ENCODE measurements at regions not wholly inside any gene's neighbourhood (a gene's known extent, or its start where the extent isn't known, plus 50 kb on each side); places are given as distances from the start of the nearest gene placed in this dataset.

GRCh38 chr7:69419934-69420333 is 178.3 kb upstream of the AUTS2 start:
- TF ChIP-seq POLR2AphosphoS5 (IDR thresholded peaks at IDR 0.05; ENCODE audit: low read depth, low read length) (no peak), TAF1 (IDR thresholded peaks at IDR 0.05; ENCODE audit: borderline replicate concordance, insufficient read depth, low read length) (no peak), REST (IDR thresholded peaks at IDR 0.05; ENCODE audit: insufficient read depth in 1 of 2, low read depth in 2 of 2, low read length in 2 of 2) (no peak), SIN3A (IDR thresholded peaks at IDR 0.05; ENCODE audit: borderline replicate concordance, insufficient read depth, low read length) (no peak)

Measured in PFSK-1 (cell line).